HG03457 (cell line): ENCODE measurements at regions not wholly inside any gene's neighbourhood (a gene's known extent, or its start where the extent isn't known, plus 50 kb on each side); places are given as distances from the start of the nearest gene placed in this dataset.

ENCODE experiments used
- ATAC-seq: cut with Tn5 transposase; IDR thresholded peaks from one replicate; pipeline ENCODE4 v1.9.1; 2021; ENCODE audit warnings: moderate number of reproducible peaks; ENCODE audit not compliant: unreplicated experiment

DNA sequence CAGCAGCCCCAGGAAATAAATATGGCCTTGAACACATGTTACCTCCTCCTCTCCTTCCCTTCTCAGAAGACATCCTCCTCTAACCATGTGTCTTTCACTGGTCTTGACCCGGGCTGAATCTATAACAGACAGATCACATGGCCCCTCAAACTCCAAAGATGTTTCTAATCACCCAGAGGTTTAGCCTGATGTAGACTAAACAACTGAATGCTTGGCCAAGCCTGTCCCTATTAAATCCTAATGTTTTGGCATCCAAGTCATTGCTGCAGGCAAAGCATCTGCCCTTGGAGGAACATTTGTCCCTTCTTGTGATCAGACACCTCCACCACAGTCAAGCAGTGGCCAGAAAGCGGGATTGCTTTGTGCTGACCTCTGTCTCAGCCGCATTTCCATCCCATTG is 65.5 kb downstream of the ANKRD60 start:
- no peak for ATAC-seq

- no peak for ATAC-seq
Observed at GRCh38 chr20:58161192-58161591, 67.3 kb downstream of the ANKRD60 start.

GRCh38 chr20:58160451-58161061 is 67.9 kb downstream of the ANKRD60 start:
- ATAC-seq, result no peak

GRCh38 chr20:58155148-58155925 is 73.1 kb downstream of the ANKRD60 start:
- no peak for ATAC-seq

DNA sequence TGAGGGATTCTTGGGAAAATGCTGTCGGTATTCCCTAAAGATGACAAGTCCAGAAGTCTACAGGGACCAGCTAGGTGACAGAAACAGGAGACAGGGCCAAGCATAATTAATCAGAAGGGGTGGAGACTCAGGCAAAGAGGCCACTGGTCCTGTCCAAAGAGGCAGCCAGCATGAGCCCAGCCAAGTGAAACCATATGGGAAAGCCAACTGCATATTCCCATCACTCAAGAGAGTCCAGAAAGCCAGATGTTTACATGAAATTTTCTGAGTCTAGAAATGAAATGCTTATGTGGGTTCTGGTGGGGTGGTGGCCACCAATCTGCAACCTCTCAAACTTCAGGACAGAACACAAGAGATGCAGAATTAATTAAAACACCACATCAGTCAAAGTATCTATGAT is 74.3 kb downstream of the ANKRD60 start:
- no peak for ATAC-seq

DNA sequence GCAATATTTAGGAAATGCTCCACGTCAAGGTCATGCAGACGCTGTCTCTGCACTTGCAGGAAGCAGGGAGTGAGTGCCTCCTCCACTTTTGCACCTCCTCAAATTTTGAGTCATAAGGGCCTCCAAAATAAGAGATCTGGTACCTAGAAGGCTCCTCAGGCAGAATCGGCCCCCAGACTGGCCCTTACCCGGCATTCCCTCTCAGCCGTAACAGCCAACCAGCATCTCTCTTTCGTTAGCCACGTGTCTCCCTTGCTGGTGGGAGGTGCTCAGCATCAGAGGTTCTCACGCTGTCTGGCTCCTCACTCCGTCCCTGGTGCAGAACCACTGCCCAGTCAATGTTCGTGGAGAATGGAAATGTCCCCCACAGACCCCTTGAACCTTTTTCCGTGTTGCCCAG is 75.3 kb downstream of the ANKRD60 start:
- no peak for ATAC-seq

- no peak for ATAC-seq
Observed at GRCh38 chr20:58150772-58151171, 77.7 kb downstream of the ANKRD60 start.

DNA sequence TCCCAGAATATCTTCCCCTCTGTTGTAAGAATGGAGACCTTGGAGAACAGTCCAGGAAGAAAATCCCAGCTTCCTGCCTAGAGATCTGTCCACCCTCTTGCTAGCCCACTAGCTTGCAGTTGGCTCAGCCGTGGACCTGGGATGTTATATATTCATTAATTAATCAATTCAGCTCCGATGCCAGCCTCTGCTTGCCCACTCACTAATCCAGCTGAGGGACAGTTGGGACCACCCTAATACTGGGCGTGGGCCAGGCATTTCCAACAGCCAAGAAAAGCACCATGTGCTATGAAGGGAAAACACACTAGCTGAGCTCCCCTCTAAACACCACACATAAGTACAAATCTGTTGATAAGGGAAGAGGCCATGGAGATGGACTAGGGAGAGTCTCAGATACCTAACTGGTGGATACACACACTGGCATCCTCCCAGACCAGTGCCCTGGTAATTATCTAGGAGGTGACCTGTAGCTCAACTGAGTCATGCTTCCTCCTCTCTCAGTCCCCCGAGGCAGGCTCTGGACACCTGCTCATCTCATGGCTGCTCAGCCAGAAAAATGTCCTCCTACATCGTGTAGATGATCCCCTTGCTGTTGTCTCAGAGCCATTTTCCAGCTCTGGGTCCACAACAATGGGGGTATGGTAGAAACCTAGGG is 78.9 kb downstream of the ANKRD60 start:
- ATAC-seq, result no peak

DNA sequence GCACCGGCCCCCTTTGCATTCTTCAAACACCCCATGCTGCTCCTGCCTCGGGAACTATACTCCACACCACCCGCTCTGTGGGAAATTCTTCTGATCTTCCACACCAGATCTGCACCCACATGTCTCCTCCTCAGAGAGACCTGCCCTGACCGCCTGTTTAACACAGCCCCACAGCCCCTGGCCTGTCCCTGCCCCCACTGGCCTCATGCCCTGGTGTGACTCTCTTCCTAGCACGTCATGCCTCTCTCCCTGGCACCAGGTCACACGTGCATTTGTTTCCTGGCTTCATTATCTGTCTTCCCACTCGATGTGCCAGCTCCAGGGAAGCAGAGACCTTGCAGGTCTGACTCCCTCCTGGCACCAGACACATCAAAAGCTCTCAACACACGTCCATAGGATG is 79.6 kb downstream of the ANKRD60 start:
- no peak for ATAC-seq

DNA sequence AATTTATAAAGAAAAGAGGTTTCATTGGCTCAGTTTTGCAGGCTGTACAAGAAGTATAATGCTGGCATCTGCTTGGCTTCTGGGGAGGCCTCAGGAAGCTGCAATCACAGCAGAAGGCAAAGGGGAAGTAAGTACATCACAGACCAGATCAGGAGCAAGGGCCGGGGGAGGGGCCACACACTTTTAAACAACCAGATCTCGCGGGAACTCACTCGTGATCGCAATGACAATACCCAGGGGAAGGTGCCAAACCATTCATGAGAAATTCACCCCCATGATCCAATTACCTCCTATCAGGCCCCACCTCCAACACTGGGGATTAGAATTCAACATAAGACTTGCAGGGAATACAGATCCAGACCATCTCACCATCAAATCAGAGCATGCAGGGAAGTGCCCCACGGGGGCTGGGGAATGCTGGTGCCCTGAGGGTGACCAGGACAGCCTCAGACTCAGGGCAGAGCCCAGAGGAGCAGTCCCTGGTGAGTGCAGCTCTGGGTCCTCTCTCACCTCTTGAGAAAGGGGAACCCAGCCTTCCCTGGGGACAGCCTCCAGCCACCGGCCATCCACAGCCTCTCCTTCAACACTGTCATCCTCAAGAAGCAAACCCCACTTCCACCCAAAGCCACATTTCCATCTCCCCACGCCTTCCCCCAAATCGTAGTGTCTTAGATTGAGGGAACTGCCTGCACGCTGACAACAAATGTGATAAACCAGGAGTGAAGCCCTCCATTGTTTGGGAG is 80.7 kb downstream of the ANKRD60 start:
- ATAC-seq, result no peak

- no peak for ATAC-seq
Observed at GRCh38 chr20:58146746-58147140, 81.7 kb downstream of the ANKRD60 start.

DNA sequence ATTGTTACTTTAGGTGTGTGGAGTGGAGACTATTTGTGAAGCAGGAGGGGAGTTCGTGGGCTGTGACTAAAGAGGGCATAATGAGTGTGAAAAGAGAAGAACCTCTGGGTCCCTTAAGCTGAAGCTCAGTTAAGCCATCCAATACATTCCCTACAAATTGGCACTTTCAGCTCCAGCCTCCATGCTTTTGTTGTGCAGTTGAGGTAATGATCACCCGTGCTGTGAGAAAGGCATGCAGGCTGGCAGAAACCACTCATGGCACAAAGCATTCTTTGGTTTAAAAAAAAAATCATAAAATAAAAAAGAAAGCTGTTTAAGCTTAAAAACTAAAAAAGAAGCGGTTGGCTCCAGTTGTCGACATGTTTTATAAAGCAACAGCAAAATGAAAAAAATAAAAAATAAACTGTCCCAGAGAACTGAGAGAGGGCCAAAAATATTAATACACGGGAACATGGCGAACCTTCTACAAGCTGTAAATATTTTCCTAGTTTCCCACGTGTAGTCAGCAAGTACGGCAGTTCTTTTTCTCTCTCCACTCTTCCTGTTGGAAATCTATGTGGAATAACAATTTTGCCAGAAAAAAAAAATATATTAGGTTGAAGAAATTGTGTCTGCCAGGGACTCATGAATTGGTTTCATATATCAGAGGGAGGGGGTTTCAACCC is 82.2 kb downstream of the ANKRD60 start:
- ATAC-seq, result no peak

GRCh38 chr20:58145506-58146080 is 82.9 kb downstream of the ANKRD60 start:
- ATAC-seq, result no peak

- no peak for ATAC-seq
Observed at GRCh38 chr20:58144096-58144495, 84.4 kb downstream of the ANKRD60 start.

GRCh38 chr20:58143531-58143930 is 84.9 kb downstream of the ANKRD60 start:
- ATAC-seq, result no peak

- ATAC-seq, result no peak
Observed at GRCh38 chr20:58142843-58143185, 85.6 kb downstream of the ANKRD60 start.

GRCh38 chr20:58141971-58142842 is 86.2 kb downstream of the ANKRD60 start:
- ATAC-seq, result no peak

- ATAC-seq, result no peak
Observed at GRCh38 chr20:58141496-58141895, 87.0 kb downstream of the ANKRD60 start.

DNA sequence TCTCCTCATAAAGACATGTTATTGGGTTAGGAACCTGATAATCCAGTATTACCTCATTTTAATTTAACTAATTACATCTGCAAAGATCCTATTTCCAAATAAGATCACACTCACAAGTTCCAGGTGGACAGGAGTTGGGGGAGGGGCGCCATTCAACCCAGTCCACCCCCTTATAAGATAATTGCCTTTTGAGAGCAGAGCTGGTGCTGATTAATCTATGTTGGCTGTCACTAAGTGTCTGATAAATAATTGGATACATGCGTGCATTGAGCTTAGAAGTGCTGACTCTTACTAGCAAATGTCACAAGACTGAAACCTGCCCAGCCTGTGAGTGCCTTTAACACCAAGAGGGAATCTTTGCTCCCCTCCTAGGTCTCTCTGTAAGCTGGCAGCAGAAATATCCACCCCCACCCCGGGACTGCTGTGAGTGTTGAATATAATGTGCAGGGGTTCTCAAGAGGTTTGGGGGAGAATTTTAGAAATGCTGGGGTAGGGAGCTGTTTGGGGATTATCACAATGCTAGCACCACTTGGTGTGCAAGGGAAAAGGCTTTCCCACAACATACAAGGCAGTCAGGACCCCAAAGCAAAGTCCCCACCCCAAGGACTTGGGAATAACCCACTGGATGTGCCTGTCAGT is 87.5 kb downstream of the ANKRD60 start:
- ATAC-seq, result no peak
